CD4-positive, alpha-beta T cell treated with Interleukin-1 beta for 1 hour (primary cell): ENCODE measurements at regions not wholly inside any gene's neighbourhood (a gene's known extent, or its start where the extent isn't known, plus 50 kb on each side); places are given as distances from the start of the nearest gene placed in this dataset.

Source experiments
- DNase-seq, 2 donors: peaks; one replicate each; pipeline ENCODE4 v3.0.0-alpha.2; 2020 to 2022

DNA sequence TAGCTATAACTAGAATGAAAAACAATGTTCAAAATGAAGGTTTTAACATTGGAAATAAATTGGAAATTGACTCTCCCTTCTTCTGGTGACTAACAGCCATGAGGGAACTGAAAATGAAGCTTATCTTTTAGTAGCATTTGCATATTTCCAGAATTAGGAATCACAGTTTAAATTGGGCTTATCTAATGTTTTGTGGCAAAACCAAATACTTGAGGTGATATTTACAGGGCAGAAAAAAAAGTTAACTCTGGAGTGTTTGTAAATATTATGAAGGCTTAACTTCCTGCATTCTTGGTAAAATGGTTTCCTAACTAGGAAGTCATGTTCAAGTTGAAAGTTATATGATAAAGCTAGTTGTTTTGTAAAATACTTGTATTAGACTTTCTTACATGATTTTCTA is 96.4 kb upstream of the SOX9 start:
- DNase-seq: no peak

DNA sequence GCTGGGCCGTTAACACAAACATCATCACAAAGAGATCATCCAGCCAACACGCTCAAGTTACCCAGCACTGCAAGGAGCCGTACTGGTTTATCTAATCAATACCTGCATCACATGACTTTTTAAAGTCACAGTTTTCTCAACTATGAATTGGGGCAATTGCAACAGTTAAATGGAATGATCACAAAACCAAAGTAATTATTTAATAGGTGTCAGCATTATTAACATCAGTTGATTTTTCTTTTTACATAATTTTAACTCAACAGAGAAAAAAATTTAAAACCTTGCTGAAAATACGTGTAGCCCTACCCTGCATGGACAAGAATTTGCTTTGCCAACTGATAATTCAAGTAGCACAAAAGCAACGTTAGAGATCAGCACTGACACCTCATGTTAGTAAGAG is 95.7 kb upstream of the SOX9 start:
- DNase-seq: no peak

DNA sequence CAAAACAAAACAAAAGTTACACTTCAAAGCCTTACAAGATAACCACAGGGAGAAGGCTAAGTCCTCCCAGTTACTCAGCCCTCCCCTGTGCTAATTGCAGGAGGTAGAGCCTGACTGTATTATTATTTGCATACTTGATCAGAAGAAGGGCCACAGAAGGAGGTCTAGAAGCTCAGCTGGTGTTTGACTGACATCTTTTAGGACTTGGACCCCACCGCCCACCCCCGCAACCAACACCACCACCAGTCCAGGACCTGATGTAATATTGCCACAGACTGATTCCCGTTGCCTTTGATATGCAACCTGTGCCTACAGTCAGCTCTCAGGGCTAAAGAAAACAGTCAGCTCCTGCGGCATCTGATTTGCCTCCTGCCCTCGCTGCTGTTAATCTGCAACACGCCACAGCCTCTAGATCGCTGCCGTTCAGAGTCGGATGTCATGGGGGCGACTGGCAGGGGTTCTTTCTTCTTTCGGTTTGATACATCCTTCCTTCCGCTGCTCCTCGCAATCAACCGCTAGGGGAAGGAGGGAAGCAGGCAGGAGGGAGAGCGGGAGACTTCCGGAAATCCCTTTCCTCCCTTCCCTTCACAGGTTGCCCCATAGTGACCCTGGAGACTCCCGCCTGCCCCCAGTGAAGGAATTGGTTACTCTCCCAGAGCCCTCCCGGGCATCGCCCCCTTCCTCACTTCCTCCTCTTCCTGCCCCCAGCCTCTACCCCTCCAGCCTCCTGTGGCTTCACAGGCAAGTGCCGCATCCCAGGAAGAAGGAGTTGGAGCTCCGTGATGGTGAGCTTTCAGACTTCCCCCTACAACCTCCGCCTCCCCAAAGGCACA is 90.5 kb upstream of the SOX9 start:
- DNase-seq: peak in 1 of 2 donors; percentile 14

- DNase-seq: no peak
Measured at GRCh38 chr17:72031219-72031884, 89.5 kb upstream of the SOX9 start.

DNA sequence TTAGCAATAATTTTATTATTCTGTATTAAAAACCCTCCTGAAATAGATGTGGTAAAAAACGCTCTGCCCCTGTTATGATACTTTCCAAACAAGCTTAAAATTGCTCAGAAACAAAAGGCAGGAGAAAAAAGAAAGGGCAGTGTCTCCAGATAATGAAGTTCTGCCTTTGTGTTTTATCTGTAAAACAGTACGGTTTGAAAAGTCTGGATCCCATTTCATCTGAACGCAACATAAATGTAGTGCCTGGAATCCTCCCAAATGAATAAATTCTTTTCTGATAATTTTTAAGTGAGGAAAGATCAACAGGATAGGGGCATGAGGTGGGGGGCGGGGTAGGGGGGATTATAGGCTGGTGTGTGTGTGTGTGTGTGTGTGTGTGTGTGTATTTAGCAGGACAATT is 87.5 kb upstream of the SOX9 start:
- DNase-seq: no peak

GRCh38 chr17:72034000-72034399 is 86.8 kb upstream of the SOX9 start:
- DNase-seq: no peak

GRCh38 chr17:72038427-72038826 is 82.4 kb upstream of the SOX9 start:
- DNase-seq: no peak

DNA sequence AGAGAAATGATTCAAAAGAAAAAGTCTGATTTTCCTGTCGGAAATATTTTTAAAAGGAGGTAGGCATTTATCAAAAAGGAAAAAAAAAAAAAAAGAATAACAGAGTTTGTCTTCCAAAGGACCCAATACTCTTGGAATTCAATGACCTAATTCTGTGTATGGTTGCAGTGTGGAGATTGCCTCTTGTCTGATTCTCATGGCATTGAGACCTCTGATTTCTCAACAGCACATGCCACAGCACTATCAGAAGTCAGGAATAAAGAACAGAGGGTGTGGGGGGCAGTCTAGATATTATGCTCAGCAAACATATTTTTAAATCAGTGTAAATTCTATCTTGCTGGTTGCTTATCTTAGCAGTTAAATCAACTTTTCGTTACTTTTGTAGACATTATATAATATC is 81.3 kb upstream of the SOX9 start:
- DNase-seq: no peak

GRCh38 chr17:72046178-72046577 is 74.6 kb upstream of the SOX9 start:
- DNase-seq: no peak

DNA sequence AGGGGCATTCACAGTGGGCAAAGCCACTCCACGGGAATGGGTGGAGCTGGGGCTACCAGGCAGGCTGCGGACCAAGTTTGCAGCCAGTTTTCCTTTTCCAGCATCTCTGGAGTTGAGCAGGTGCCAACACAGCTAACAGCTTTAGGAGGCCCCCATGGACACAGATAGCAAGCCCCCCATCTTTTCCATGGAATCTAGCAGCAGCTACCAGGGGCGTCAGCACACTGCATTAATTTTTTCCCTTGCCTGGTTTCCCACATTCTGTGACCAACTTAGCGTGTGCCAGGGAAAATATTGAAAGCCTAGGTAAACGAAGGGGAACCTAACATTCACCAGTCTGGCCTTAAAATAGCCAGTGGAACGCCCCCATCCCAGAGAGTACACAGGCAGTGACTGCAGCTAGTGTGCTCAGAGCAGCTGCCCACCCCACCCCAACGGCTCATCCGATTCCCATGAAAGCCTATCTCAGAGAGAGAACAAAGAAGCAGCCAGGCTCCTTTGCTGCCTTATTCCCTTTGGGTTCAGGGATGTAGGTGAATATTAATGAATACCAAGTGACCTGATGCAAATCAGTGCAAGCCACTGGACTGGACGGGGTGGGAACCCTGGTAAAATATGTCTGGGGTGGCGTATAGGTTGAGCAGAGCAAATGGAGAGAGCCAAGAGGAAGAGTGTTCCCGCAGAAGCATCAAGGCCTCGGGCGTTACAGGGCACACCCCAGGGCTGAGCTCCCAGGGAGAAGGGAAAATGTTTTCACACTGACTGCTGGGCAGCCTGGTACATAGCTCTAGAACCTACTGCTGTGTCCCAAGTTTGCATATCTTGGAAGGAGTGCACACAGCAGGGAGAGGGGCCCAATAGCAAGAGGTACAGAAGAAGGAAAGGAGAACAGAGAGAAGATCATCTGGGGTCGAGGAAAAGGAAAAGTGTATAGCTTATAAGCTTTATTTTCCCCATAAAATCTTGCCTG is 73.9 kb upstream of the SOX9 start:
- no peak for DNase-seq

DNA sequence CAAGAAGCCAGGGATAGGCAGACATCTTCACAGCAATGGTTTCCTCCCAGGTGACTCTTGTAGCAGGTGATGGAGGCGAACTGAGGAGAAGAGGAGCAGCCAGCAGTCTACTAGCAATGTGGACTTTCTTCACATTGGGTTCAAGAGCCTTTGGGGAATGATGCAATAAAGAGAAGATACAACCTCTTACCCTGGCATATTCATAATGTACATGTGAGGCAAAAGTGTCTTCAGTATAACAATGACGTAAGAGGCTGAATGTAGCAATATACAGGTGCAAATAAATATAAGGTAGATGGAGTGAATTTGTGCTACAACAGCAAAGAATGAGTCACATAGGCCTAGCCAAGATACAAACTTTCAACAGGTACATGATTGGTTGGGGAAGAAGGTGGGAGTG is 70.9 kb upstream of the SOX9 start:
- no peak for DNase-seq

GRCh38 chr17:72053036-72053435 is 67.8 kb upstream of the SOX9 start:
- DNase-seq: no peak

- no peak for DNase-seq
Measured at GRCh38 chr17:72053449-72053848, 67.4 kb upstream of the SOX9 start.

DNA sequence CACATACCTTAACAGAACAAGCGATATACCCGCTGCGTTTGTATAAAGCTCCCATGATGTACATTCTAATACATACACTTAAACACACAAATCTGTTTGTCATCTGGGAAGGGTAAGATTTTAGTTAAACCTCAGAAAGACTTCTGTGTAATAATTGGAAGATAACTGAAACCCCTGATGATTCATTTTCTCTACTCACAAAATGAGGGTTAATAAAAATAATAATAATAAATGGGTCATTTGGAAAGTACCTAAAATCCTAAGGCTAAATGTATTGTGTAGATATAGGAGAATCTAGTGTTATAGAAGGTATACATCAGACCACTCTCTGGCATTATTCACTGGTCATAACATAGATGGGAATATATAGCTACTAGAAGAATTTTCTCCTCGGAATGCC is 64.7 kb upstream of the SOX9 start:
- no peak for DNase-seq

- DNase-seq: no peak
Measured at GRCh38 chr17:72056727-72057290, 64.0 kb upstream of the SOX9 start.

GRCh38 chr17:72060084-72060483 is 60.7 kb upstream of the SOX9 start:
- DNase-seq: no peak

GRCh38 chr17:72063262-72063661 is 57.6 kb upstream of the SOX9 start:
- DNase-seq: no peak

- DNase-seq: no peak
Measured at GRCh38 chr17:72063756-72064450, 56.9 kb upstream of the SOX9 start.

GRCh38 chr17:72064606-72065193 is 56.1 kb upstream of the SOX9 start:
- no peak for DNase-seq

DNA sequence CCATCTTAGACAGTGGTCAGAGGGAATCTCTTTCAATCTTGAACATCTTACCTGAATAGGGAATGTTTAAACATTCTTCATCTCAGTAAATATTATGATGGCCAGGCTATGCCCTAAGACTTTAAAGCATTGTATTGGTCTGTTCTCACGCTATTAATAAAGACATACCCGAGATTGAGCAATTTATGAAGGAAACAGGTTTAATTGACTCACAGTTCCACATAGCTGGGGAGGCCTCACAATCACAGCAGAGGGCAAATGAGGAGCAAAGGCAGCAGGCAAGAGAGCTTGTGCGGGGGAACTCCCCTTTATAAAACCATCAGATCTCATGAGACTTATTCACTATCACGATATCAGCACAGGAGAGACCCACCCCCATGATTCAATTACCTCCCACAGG is 55.3 kb upstream of the SOX9 start:
- DNase-seq: no peak

GRCh38 chr17:72068643-72069042 is 52.2 kb upstream of the SOX9 start:
- DNase-seq: no peak

DNA sequence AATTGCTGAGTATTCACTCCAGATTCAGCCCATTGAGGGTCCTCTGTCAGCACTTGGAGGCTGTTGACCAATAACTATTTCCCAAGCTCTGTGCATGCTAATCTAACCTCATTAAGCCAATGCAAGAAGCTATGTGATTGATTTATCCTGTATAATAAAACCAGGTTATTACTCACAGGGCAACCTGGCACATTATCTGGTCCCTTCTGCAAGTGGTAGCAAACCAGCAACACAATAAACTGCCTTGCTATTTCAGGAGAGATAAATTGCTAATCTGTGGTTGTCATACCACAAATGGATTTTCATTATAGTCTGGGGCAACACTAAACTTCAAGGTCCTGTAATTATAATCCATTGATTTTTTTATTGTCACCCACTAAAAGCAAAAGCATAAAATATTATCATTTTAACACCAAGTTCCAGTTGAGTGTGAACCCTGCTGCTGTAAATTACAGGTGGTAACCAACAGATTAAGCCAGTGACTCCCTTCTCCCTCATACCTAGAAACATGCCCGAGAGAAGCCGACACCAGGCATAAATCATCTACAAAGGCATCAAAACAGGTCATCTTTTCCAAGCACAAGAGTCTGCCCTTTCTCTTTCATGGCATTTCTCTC is 51.1 kb upstream of the SOX9 start:
- no peak for DNase-seq
